Activated CD4-positive, alpha-beta T cell treated with anti-CD3 and anti-CD28 coated beads, Interleukin-2, Interleukin-4, amounts not matched to agents 100 ng/mL and 50 ng/mL, durations not matched to agents 16 hours and 8 hours (primary cell): ENCODE measurements at regions not wholly inside any gene's neighbourhood (a gene's known extent, or its start where the extent isn't known, plus 50 kb on each side); places are given as distances from the start of the nearest gene placed in this dataset.
"Not testable (repeated sequence)": the region's sequence is repeated elsewhere in the genome, so short reads cannot be mapped to it uniquely, and the experiment has no call there.

Source experiments
- DNase-seq: peaks from one replicate; pipeline ENCODE4 v3.0.0-alpha.2; 2020; ENCODE audit warnings: low spot score

- no peak for DNase-seq
Observed at GRCh38 chr13:47696674-47697073, 304.4 kb downstream of the SUCLA2 start.

- DNase-seq = no peak
Observed at GRCh38 chr13:47687577-47687976, 313.5 kb downstream of the SUCLA2 start.

- not testable (repeated sequence) for DNase-seq
Observed at GRCh38 chr13:47685156-47685555, 315.9 kb downstream of the SUCLA2 start.

GRCh38 chr13:47680748-47681147 is 320.3 kb downstream of the SUCLA2 start:
- DNase-seq = no peak

GRCh38 chr13:47679401-47679800 is 321.7 kb downstream of the SUCLA2 start:
- DNase-seq = no peak

GRCh38 chr13:47678201-47678968 is 322.7 kb downstream of the SUCLA2 start:
- no peak for DNase-seq

- no peak for DNase-seq
Observed at GRCh38 chr13:47675871-47676270, 325.2 kb downstream of the SUCLA2 start.

- DNase-seq = no peak
Observed at GRCh38 chr13:47673009-47673850, 327.8 kb downstream of the SUCLA2 start.

GRCh38 chr13:47672245-47673008 is 328.6 kb downstream of the SUCLA2 start:
- no peak for DNase-seq

- DNase-seq = no peak
Observed at GRCh38 chr13:47671776-47672175, 329.3 kb downstream of the SUCLA2 start.

- DNase-seq = no peak
Observed at GRCh38 chr13:47665043-47665442, 336.0 kb downstream of the SUCLA2 start.

- DNase-seq = no peak
Observed at GRCh38 chr13:47661076-47661475, 340.0 kb downstream of the SUCLA2 start.

- no peak for DNase-seq
Observed at GRCh38 chr13:47656651-47657050, 344.4 kb downstream of the SUCLA2 start.

GRCh38 chr13:47650209-47650608 is 350.9 kb downstream of the SUCLA2 start:
- DNase-seq = no peak

- no peak for DNase-seq
Observed at GRCh38 chr13:47647001-47647400, 354.1 kb downstream of the SUCLA2 start.

GRCh38 chr13:47646298-47646697 is 354.8 kb downstream of the SUCLA2 start:
- DNase-seq = no peak

- no peak for DNase-seq
Observed at GRCh38 chr13:47639738-47640447, 361.2 kb downstream of the SUCLA2 start.

GRCh38 chr13:47638627-47639026 is 362.4 kb downstream of the SUCLA2 start:
- no peak for DNase-seq

- DNase-seq = no peak
Observed at GRCh38 chr13:47632311-47632710, 368.8 kb downstream of the SUCLA2 start.

- DNase-seq = no peak
Observed at GRCh38 chr13:47628666-47629065, 372.4 kb downstream of the SUCLA2 start.

GRCh38 chr13:47623862-47624261 is 377.2 kb downstream of the SUCLA2 start:
- no peak for DNase-seq

- no peak for DNase-seq
Observed at GRCh38 chr13:47621931-47622330, 379.1 kb downstream of the SUCLA2 start.
